HFF-Myc (cell line): ENCODE measurements at regions not wholly inside any gene's neighbourhood (a gene's known extent, or its start where the extent isn't known, plus 50 kb on each side); places are given as distances from the start of the nearest gene placed in this dataset.

Experiments
- DNase-seq: peaks from one replicate; pipeline ENCODE4 v3.0.0-alpha.2; 2011; ENCODE audit warnings: low read depth; ENCODE audit errors: extremely low read depth
- H3K4me3 ChIP-seq: replicated peaks from 2 replicates; pipeline ENCODE4 v1.5.1; 2011; ENCODE audit warnings: low read depth, mild to moderate bottlenecking, control low read depth, low read length
- CTCF ChIP-seq: IDR thresholded peaks from 2 replicates; pipeline ENCODE4 v1.5.1; 2012; ENCODE audit warnings: mild to moderate bottlenecking, low read depth, low read length, control low read depth; ENCODE audit errors: missing control alignments

DNA sequence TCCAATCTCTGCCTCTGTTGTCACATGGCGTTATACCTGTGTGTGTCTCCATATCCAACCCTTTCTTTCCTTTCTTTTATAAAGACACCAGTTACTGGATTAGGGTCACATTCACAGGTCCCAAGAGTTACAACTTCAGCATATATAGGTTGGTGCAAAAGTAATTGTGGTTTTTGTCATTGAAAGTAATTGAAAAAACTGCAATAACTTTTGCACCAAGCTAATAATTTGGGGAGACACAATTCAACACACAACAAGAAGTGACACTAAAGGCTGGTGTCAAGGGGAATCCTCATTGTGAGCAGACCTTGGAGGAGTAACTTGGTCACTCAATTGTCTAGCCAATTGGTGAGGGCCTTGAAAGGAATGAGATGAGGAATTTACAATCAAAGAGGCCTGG, 1366.1 kb downstream of the PCDH9 start:
- TF ChIP-seq CTCF, result no peak
- DNase-seq, result no peak
- H3K4me3 ChIP-seq, result no peak overlapping the region

GRCh38 chr13:65860306-65860705, 1369.8 kb downstream of the PCDH9 start:
- no peak for TF ChIP-seq CTCF
- no peak overlapping the region for H3K4me3 ChIP-seq
- DNase-seq, result no peak

- no peak overlapping the region for H3K4me3 ChIP-seq
- no peak for DNase-seq
- no peak for TF ChIP-seq CTCF
These were observed 1372.1 kb downstream of the PCDH9 start for GRCh38 chr13:65857942-65858565.

GRCh38 chr13:65856431-65856830, 1373.7 kb downstream of the PCDH9 start:
- no peak for TF ChIP-seq CTCF
- peak; percentile 12 for DNase-seq
- H3K4me3 ChIP-seq, result no peak overlapping the region

DNA sequence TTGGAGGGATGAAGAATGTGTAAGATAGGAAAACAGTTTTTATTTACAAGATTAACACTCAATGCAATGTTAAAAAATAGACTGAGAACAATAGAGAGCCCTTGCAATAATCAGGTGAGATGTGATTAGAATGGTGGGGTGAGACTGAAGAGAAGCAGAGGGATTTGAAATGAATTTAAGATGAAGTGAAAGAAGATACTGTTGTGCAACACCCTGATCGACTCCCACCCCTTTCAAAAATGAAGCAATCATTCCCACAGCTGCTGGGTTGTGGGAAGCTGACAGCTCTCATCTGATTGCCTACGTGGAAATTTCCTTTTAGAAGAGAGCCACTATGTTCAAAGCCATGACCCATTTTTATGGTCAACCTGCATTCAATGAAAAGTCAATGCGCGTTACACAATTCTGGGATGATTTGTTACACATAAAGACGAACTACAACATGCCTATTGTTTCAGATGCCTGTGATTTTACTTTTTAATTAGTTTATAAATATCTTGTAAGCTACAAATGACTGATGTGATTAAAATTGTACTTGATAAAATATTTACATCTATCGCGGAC, 1374.8 kb downstream of the PCDH9 start:
- no peak overlapping the region for H3K4me3 ChIP-seq
- TF ChIP-seq CTCF, result no peak
- DNase-seq, result no peak

GRCh38 chr13:65854431-65854830, 1375.7 kb downstream of the PCDH9 start:
- DNase-seq, result no peak
- H3K4me3 ChIP-seq, result no peak overlapping the region
- no peak for TF ChIP-seq CTCF
